Gastrocnemius medialis (tissue), 4 donors: ENCODE measurements at regions not wholly inside any gene's neighbourhood (a gene's known extent, or its start where the extent isn't known, plus 50 kb on each side); places are given as distances from the start of the nearest gene placed in this dataset.

Experiments
- ATAC-seq, 2 donors: fragments of 150-250 bp; one replicate each; pipeline ENCODE4 v1.9.1; 2016
- DNase-seq, 2 donors: peaks; one replicate each; pipeline ENCODE4 v3.0.0-alpha.2; 2019
- H3K27ac ChIP-seq, 4 donors: fragments of 200-600 bp; sonication (generic); 1 replicate in 1 of 4; 2 replicates in 3 of 4; pipeline ENCODE4 v1.5.1; 2016 to 2018; ENCODE audit warnings: mild to moderate bottlenecking in 2 of 4, moderate library complexity in 1 of 4
- H3K27me3 ChIP-seq, 3 donors: fragments of 200-600 bp; sonication (generic) in 2 of 3; 1 replicate in 1 of 3; 2 replicates in 2 of 3; pipeline versions ENCODE4 v1.5.1 to v1.6.0; 2016 to 2019; ENCODE audit warnings: mild to moderate bottlenecking in 1 of 3, moderate library complexity in 1 of 3
- H3K36me3 ChIP-seq, 2 donors: fragments of 200-600 bp; sonication (generic) in 1 of 2; one replicate each; pipeline ENCODE4 v1.5.1; 2017 to 2018
- H3K4me1 ChIP-seq, 2 donors: fragments of 200-600 bp; sonication (generic) in 1 of 2; one replicate each; pipeline ENCODE4 v1.5.1; 2016 to 2017; ENCODE audit warnings: mild to moderate bottlenecking in 2 of 2
- H3K4me3 ChIP-seq, 4 donors: fragments of 200-600 bp; sonication (generic) in 3 of 4; 1 replicate in 1 of 4; 2 replicates in 3 of 4; pipeline ENCODE4 v1.5.1; 2016 to 2019; ENCODE audit warnings: mild to moderate bottlenecking in 2 of 4
- H3K9me3 ChIP-seq, 3 donors: fragments of 200-600 bp; sonication (generic) in 2 of 3; 1 replicate in 1 of 3; 2 replicates in 2 of 3; pipeline ENCODE4 v1.5.1; 2016 to 2019
- POLR2A ChIP-seq, 2 donors: fragments of 450-650 bp; IDR thresholded peaks; one replicate each; pipeline ENCODE4 v1.6.1; 2017; ENCODE audit warnings: antibody characterized with exemption in 2 of 2, mild to moderate bottlenecking in 2 of 2, moderate library complexity in 2 of 2
- in situ Hi-C, 4 donors: fragments of 200-750 bp; cut with MboI; loops; one replicate each; pipeline versions ENCODE4 v1.15.0 to v1.8.0; 2017; ENCODE audit warnings: low sequenced_read_pairs in 4 of 4
- intact Hi-C: fragments of 100-400 bp; cut with DNase I; formaldehyde crosslinking; loops from one replicate; pipeline ENCODE4 v1.15.1; 2023; ENCODE audit warnings: low total_unique reads
- TF ChIP-seq, protein P1 (sequence below), 5 experiments: fragments of 450-650 bp in 3 of 5; fragments of 200-600 bp in 2 of 5; sonication (generic) in 2 of 5; IDR thresholded peaks in 4 of 5; conservative IDR thresholded peaks in 1 of 5; 1 replicate in 4 of 5; 2 replicates in 1 of 5; pipeline ENCODE4 v1.5.1; 2016 to 2019; ENCODE audit warnings: antibody characterized with exemption in 5 of 5, mild to moderate bottlenecking in 3 of 5, moderate library complexity in 3 of 5

DNA sequence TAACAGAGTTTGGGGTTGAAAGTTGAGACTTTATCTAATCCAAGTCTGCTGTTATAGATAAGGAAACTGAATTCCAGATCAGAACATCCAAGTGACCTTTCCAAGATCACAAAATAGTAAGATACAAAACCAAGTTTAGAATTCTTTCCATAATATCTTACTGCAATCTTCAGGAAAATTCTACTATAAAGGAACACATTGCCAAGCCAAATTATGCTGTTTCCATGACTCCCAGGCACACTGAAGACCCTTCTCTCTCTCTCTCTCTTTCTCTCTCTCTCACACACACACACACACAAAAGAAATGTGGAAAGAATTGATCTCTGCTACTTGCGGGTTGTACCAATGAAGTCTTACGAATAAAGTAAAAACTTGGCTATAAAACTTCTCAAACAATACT, 398.4 kb downstream of the METTL4 start:
- Histone ChIP-seq H3K4me3 (no peak overlapping the region), H3K27me3 (no peaks in the 10 kb centered on the region), H3K9me3 (no peaks in the 10 kb centered on the region), H3K36me3 (no peaks in the 10 kb centered on the region), H3K4me1 (no peaks in the 10 kb centered on the region), H3K27ac (no peak overlapping the region)
- no peak for ATAC-seq
- in situ Hi-C loops: no loop called here
- no peak for DNase-seq
- intact Hi-C loops: no loop called here
- TF ChIP-seq POLR2A (IDR thresholded peaks at IDR 0.05): no peak

DNA sequence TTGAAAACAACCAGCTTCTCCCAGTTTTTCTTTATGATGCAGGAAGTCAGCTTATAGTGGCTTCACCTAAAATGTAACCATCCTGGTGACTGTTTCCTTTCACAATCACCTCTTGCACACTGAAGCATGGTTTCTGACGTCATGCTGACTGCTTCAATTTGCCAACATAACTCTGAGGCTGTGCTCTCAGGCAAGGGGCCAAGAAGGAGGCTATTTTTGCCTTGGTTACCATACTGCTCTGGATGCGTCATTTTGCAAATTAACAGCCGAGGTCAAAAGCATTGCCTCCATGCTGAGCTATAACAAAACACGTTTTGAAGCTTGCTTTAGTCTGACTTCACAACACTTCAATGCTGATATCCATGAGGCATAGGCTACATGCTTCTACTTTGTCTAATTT, 397.8 kb downstream of the METTL4 start:
- H3K9me3 ChIP-seq: no peaks in the 10 kb centered on the region
- no peaks in the 10 kb centered on the region for H3K4me1 ChIP-seq
- no peak overlapping the region for H3K27ac ChIP-seq
- in situ Hi-C loops (no loop called here), intact Hi-C loops (no loop called here)
- ATAC-seq (no peak), DNase-seq (no peak)
- no peak overlapping the region for H3K4me3 ChIP-seq
- H3K36me3 ChIP-seq: no peaks in the 10 kb centered on the region
- H3K27me3 ChIP-seq: no peaks in the 10 kb centered on the region
- TF ChIP-seq, protein P1, sequence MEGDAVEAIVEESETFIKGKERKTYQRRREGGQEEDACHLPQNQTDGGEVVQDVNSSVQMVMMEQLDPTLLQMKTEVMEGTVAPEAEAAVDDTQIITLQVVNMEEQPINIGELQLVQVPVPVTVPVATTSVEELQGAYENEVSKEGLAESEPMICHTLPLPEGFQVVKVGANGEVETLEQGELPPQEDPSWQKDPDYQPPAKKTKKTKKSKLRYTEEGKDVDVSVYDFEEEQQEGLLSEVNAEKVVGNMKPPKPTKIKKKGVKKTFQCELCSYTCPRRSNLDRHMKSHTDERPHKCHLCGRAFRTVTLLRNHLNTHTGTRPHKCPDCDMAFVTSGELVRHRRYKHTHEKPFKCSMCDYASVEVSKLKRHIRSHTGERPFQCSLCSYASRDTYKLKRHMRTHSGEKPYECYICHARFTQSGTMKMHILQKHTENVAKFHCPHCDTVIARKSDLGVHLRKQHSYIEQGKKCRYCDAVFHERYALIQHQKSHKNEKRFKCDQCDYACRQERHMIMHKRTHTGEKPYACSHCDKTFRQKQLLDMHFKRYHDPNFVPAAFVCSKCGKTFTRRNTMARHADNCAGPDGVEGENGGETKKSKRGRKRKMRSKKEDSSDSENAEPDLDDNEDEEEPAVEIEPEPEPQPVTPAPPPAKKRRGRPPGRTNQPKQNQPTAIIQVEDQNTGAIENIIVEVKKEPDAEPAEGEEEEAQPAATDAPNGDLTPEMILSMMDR (IDR thresholded peaks at IDR 0.05 in 4 of 5, conservative IDR thresholded peaks at IDR 0.05 in 1 of 5): no peak
- no peak for TF ChIP-seq POLR2A (IDR thresholded peaks at IDR 0.05)

DNA sequence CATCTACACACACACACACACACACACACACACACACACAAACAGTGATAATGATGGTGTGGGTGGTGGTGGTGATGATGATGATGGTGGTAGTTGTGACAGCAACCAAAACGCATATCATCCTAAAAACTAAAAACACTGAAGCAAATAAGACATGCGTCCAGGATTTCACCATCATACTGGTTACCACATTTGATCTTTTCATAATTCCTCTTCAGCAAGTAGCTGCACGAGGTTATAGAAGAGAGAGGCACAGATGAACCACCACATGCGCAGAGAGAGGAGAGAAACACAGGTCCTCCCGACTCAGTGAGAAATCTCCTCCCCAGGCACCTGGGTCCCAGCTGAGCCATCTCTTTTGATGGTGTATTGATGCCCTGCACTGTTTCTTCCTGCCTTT, 393.3 kb downstream of the METTL4 start:
- Histone ChIP-seq H3K9me3 (no peaks in the 10 kb centered on the region), H3K4me3 (no peak overlapping the region), H3K4me1 (no peaks in the 10 kb centered on the region), H3K36me3 (no peaks in the 10 kb centered on the region), H3K27me3 (no peaks in the 10 kb centered on the region), H3K27ac (no peak overlapping the region)
- in situ Hi-C loops (no loop called here), intact Hi-C loops (no loop called here)
- DNase-seq (no peak), ATAC-seq (no peak)
- TF ChIP-seq POLR2A (IDR thresholded peaks at IDR 0.05): no peak
- TF ChIP-seq, protein P1 (IDR thresholded peaks at IDR 0.05 in 4 of 5, conservative IDR thresholded peaks at IDR 0.05 in 1 of 5): no peak

DNA sequence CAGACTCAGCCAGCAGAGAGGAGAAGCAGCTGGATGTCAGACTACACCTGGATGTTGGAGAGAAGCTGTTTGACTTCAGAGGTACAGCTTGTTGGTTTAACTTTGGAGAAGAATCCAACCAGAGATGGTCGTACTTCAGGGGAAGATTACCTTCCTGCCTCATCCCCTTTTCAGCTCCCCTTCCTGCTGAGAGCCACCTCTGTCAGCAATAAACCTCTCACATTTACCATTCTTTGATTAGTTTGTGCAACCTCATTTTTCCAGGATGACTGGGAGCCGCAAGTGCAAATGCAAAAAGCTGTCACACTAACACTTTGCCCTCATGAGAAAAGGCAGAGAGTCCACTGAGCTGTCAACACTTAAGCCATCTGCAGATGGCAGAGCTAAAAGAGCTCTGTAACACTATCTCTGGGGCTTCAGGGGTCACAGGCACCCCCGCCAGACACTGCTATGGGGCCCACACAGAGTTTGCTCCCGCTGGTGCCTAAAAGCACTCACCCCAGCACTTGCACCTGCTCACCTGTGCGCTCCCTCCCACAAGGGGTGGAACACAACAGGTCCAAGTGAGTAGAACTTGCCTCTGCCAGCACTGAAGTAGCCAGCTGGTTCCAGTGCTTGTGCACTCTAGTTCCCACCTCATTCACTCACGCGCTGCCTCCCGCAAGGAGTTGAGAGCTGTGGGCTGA, 391.7 kb downstream of the METTL4 start:
- DNase-seq: no peak
- Histone ChIP-seq H3K27me3 (no peaks in the 10 kb centered on the region), H3K9me3 (no peaks in the 10 kb centered on the region), H3K4me1 (no peaks in the 10 kb centered on the region), H3K4me3 (no peak overlapping the region), H3K36me3 (no peaks in the 10 kb centered on the region), H3K27ac (no peak overlapping the region)
- no peak for ATAC-seq
- TF ChIP-seq, protein P1 (IDR thresholded peaks at IDR 0.05 in 4 of 5, conservative IDR thresholded peaks at IDR 0.05 in 1 of 5): no peak
- no peak for TF ChIP-seq POLR2A (IDR thresholded peaks at IDR 0.05)
- in situ Hi-C loops: no loop called here
- intact Hi-C loops: no loop called here

DNA sequence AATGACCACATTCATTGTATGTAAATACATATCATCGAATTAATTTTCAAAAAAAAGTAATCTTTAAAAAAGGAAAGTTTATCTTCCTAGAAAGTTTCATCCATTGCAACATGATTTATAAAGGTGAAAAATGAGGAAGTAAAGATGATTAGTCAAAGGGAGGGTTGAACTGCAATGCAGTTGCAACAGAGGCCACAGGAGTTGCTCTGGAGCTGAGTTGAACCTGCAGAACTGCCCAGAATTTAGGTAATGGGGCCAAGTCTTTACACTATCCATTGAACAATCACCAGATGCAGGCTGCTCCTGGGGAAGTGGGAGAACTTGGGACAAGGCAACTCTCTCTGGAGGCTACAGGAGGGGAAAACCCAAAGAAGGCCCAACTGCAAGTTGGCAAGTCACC, 390.7 kb downstream of the METTL4 start:
- H3K4me1 ChIP-seq: no peaks in the 10 kb centered on the region
- ATAC-seq: no peak
- no peak overlapping the region for H3K27ac ChIP-seq
- no peaks in the 10 kb centered on the region for H3K36me3 ChIP-seq
- no peak for DNase-seq
- no peaks in the 10 kb centered on the region for H3K9me3 ChIP-seq
- in situ Hi-C loops (no loop called here), intact Hi-C loops (no loop called here)
- H3K4me3 ChIP-seq: no peak overlapping the region
- H3K27me3 ChIP-seq: no peaks in the 10 kb centered on the region
- TF ChIP-seq POLR2A (IDR thresholded peaks at IDR 0.05): no peak
- TF ChIP-seq, protein P1 (IDR thresholded peaks at IDR 0.05 in 4 of 5, conservative IDR thresholded peaks at IDR 0.05 in 1 of 5): no peak
